WERI-Rb-1 (cell line): ENCODE measurements at regions not wholly inside any gene's neighbourhood (a gene's known extent, or its start where the extent isn't known, plus 50 kb on each side); places are given as distances from the start of the nearest gene placed in this dataset.

Experiments
- DNase-seq: peaks from one replicate; pipeline ENCODE4 v3.0.0-alpha.2; 2020
- H3K27ac ChIP-seq: fragments of 250-450 bp; sonication (Bioruptor Pico); 2 replicates; pipeline ENCODE4 v1.5.1; 2020; ENCODE audit warnings: mild to moderate bottlenecking, moderate library complexity
- H3K27me3 ChIP-seq: fragments of 250-450 bp; sonication (Bioruptor Pico); 2 replicates; pipeline ENCODE4 v1.5.1; 2021; ENCODE audit warnings: mild to moderate bottlenecking, low read depth, moderate library complexity; ENCODE audit not compliant: insufficient read depth, severe bottlenecking
- H3K36me3 ChIP-seq: fragments of 250-450 bp; sonication (Bioruptor Pico); 2 replicates; pipeline ENCODE4 v1.5.1; 2020; ENCODE audit warnings: mild to moderate bottlenecking, moderate library complexity
- H3K4me3 ChIP-seq: 2 replicates; pipeline ENCODE4 v1.5.1; 2011; ENCODE audit warnings: low read depth, mild to moderate bottlenecking, control low read depth, low read length
- H3K9me3 ChIP-seq: fragments of 250-450 bp; sonication (Bioruptor Pico); 2 replicates; pipeline ENCODE4 v1.5.1; 2021; ENCODE audit warnings: mild to moderate bottlenecking, moderate library complexity; ENCODE audit not compliant: severe bottlenecking
- CTCF ChIP-seq: IDR thresholded peaks from 2 replicates; pipeline ENCODE4 v1.5.1; 2011; ENCODE audit warnings: low read depth, mild to moderate bottlenecking, control low read depth, inconsistent platforms, low read length

DNA sequence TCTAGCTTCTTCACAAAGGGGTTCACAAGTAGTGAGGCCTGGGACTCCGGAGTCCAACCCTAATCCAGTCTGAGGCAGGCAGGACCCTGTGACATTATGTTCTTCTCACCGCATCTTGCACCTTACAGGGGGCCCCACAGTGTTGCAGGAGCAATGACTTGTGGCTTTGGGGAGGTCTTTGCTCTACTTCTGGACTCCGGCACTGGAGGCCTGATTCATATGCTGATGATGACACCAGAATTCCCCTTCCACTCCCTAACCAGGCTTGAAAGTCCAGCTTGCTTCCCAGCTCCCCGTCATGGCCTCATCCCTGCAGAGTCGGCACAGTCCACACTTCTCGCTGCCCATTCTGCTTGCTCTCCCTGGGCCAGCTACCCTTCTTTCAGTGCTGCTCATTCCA lies 96.3 kb upstream of the SLC44A3 start:
- no peak for DNase-seq
- H3K4me3 ChIP-seq, result no peak overlapping the region
- H3K9me3 ChIP-seq, result no peaks in the 10 kb centered on the region
- H3K27ac ChIP-seq, result no peak overlapping the region
- no peak for TF ChIP-seq CTCF
- no peaks in the 10 kb centered on the region for H3K36me3 ChIP-seq
- no peaks in the 10 kb centered on the region for H3K27me3 ChIP-seq

GRCh38 chr1:94723463-94723862 lies 96.7 kb upstream of the SLC44A3 start:
- Histone ChIP-seq H3K36me3 (no peaks in the 10 kb centered on the region), H3K27me3 (no peaks in the 10 kb centered on the region), H3K4me3 (no peak overlapping the region), H3K9me3 (no peaks in the 10 kb centered on the region), H3K27ac (no peak overlapping the region)
- no peak for TF ChIP-seq CTCF
- no peak for DNase-seq

GRCh38 chr1:94722181-94722580 lies 98.0 kb upstream of the SLC44A3 start:
- no peak overlapping the region for H3K27ac ChIP-seq
- no peaks in the 10 kb centered on the region for H3K36me3 ChIP-seq
- TF ChIP-seq CTCF, result no peak
- H3K27me3 ChIP-seq, result no peaks in the 10 kb centered on the region
- H3K9me3 ChIP-seq, result no peaks in the 10 kb centered on the region
- no peak for DNase-seq
- H3K4me3 ChIP-seq, result no peak overlapping the region

DNA sequence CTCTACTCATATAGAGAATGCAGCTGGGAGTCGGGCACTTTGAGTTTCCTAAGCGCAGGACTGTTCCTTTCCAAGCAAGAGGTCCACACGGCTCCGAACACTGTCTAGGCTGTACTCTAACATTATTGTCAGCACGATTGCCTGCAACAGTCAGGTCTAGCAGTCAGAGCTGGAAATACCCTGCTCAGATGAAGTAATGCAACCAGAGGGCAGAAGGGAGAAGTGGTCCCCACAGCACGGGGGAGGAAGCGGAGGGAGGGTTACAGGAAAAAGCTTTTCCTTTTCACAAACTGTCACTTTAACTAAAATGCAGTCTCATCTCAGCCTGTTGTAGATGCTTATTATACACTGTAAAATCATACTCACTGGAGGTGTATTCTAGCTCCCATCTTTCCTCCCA lies 98.9 kb upstream of the SLC44A3 start:
- no peaks in the 10 kb centered on the region for H3K36me3 ChIP-seq
- no peak for TF ChIP-seq CTCF
- no peak for DNase-seq

GRCh38 chr1:94719926-94720793 lies 100.0 kb upstream of the SLC44A3 start:
- no peak for DNase-seq
- no peaks in the 10 kb centered on the region for H3K36me3 ChIP-seq
- H3K4me3 ChIP-seq, result no peak overlapping the region
- H3K9me3 ChIP-seq, result no peaks in the 10 kb centered on the region
- H3K27me3 ChIP-seq, result no peaks in the 10 kb centered on the region
- H3K27ac ChIP-seq, result no peak overlapping the region
- TF ChIP-seq CTCF, result no peak

More for the DNA sequence above, 98.9 kb upstream of the SLC44A3 start:
- Histone ChIP-seq H3K27ac (no peak overlapping the region), H3K9me3 (no peaks in the 10 kb centered on the region), H3K27me3 (no peaks in the 10 kb centered on the region), H3K4me3 (no peak overlapping the region)

DNA sequence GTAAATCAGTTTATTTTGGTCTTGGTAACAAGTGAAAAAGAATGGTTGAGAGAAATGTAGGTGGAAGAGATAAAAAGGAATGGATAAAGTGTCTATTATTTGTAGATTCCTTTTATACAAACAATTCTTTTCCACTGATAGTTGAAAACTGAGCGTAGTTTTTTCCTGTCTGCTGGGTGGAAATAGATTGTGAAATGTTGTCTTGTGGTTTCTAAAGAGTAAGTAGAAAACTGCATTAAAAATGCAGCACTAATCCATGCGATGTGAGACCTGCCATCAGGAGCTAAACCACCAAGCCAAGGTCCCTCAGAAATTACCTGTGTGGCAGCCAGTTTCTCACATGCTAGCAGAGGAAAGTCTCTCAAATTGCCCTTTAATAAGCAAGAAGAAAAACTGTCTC lies 103.2 kb upstream of the SLC44A3 start:
- no peak for DNase-seq

More for the DNA sequence above, 103.2 kb upstream of the SLC44A3 start:
- no peak for TF ChIP-seq CTCF
- Histone ChIP-seq H3K36me3 (no peaks in the 10 kb centered on the region), H3K4me3 (no peak overlapping the region), H3K9me3 (no peaks in the 10 kb centered on the region), H3K27me3 (no peaks in the 10 kb centered on the region), H3K27ac (no peak overlapping the region)
